Smooth muscle cell (in vitro differentiated cells): ENCODE measurements at regions not wholly inside any gene's neighbourhood (a gene's known extent, or its start where the extent isn't known, plus 50 kb on each side); places are given as distances from the start of the nearest gene placed in this dataset.

Experiments used
- DNase-seq: peaks from one replicate; lab custom pipeline; 2025; ENCODE audit not compliant: unreplicated experiment; lab: John Stamatoyannopoulos, UW
- H2AFZ ChIP-seq: fragments of 200-600 bp; sonication (generic); 2 replicates; pipeline ENCODE4 v1.6.0; 2016; ENCODE audit warnings: antibody characterized with exemption, low read depth, mild to moderate bottlenecking
- H3F3A ChIP-seq: fragments of 200-600 bp; sonication (generic); 2 replicates; pipeline ENCODE4 v1.6.0; 2017; ENCODE audit warnings: antibody characterized with exemption, low read depth
- H3K27ac ChIP-seq: fragments of 200-600 bp; sonication (generic); 2 replicates; pipeline ENCODE4 v1.5.1; 2016; ENCODE audit warnings: low read depth, mild to moderate bottlenecking
- H3K27me3 ChIP-seq: fragments of 200-600 bp; sonication (generic); 2 replicates; pipeline ENCODE4 v1.6.1; 2016; ENCODE audit warnings: low read depth, mild to moderate bottlenecking
- H3K36me3 ChIP-seq: fragments of 200-600 bp; sonication (generic); 2 replicates; pipeline ENCODE4 v1.5.1; 2016; ENCODE audit warnings: low read depth
- H3K4me1 ChIP-seq: fragments of 200-600 bp; sonication (generic); 2 replicates; pipeline ENCODE4 v1.5.1; 2016; ENCODE audit warnings: low read depth
- H3K4me2 ChIP-seq: fragments of 200-600 bp; sonication (generic); 2 replicates; pipeline ENCODE4 v1.6.0; 2016; ENCODE audit warnings: mild to moderate bottlenecking
- H3K4me3 ChIP-seq: fragments of 200-600 bp; sonication (generic); 2 replicates; pipeline ENCODE4 v1.5.1; 2016; ENCODE audit warnings: mild to moderate bottlenecking
- H3K79me2 ChIP-seq: fragments of 200-600 bp; sonication (generic); 2 replicates; pipeline ENCODE4 v1.6.0; 2016; ENCODE audit warnings: low read depth, mild to moderate bottlenecking
- H3K9ac ChIP-seq: fragments of 200-600 bp; sonication (generic); 2 replicates; pipeline ENCODE4 v1.6.0; 2016; ENCODE audit warnings: low read depth
- H3K9me3 ChIP-seq: fragments of 200-600 bp; sonication (generic); replicated peaks from 2 replicates; pipeline ENCODE4 v1.5.1; 2016; ENCODE audit warnings: low read depth
- H4K20me1 ChIP-seq: fragments of 200-600 bp; sonication (generic); 2 replicates; pipeline ENCODE4 v1.6.0; 2016; ENCODE audit warnings: low read depth
- CTCF ChIP-seq: fragments of 200-600 bp; sonication (generic); IDR thresholded peaks from 2 replicates; pipeline ENCODE4 v1.5.1; 2017; ENCODE audit warnings: borderline replicate concordance, mild to moderate bottlenecking, antibody characterized with exemption; ENCODE audit not compliant: insufficient read depth, poor library complexity, severe bottlenecking
- WGBS: methylation state at CpG from one replicate; pipeline ENCODE4 v1.1.7; 2016; ENCODE audit warnings: low lambda C conversion rate; 5-methylcytosine and 5-hydroxymethylcytosine counted together

- WGBS = 81% methylated on average over 7 of the region's 7 CpGs
- Histone ChIP-seq H4K20me1 (no peaks in the 10 kb centered on the region), H3K27me3 (peaks cover 4% of the 10 kb centered on the region), H3K9ac (no peak overlapping the region), H3K36me3 (no peaks in the 10 kb centered on the region), H3K27ac (no peak overlapping the region), H3K9me3 (no peaks in the 10 kb centered on the region), H3K79me2 (no peaks in the 10 kb centered on the region), H3F3A (no peaks in the 10 kb centered on the region), H3K4me3 (no peak overlapping the region), H2AFZ (no peak overlapping the region), H3K4me1 (no peaks in the 10 kb centered on the region), H3K4me2 (no peak overlapping the region)
- DNase-seq = no peak
- TF ChIP-seq CTCF = no peak
These were observed 673.4 kb upstream of the ARGLU1 start for GRCh38 chr13:107241381-107241780.

- no peak overlapping the region for H2AFZ ChIP-seq
- no peak overlapping the region for H3K4me2 ChIP-seq
- H3K9ac ChIP-seq = no peak overlapping the region
- H3K27me3 ChIP-seq = peaks cover 16% of the 10 kb centered on the region
- WGBS = 82% methylated on average over 8 of the region's 8 CpGs
- no peak for TF ChIP-seq CTCF
- no peaks in the 10 kb centered on the region for H3K4me1 ChIP-seq
- no peak for DNase-seq
- H3K9me3 ChIP-seq = no peaks in the 10 kb centered on the region
- no peak overlapping the region for H3K4me3 ChIP-seq
- no peaks in the 10 kb centered on the region for H4K20me1 ChIP-seq
- no peak overlapping the region for H3K27ac ChIP-seq
- H3K79me2 ChIP-seq = no peaks in the 10 kb centered on the region
- H3F3A ChIP-seq = no peaks in the 10 kb centered on the region
- no peaks in the 10 kb centered on the region for H3K36me3 ChIP-seq
These were observed 671.3 kb upstream of the ARGLU1 start for GRCh38 chr13:107239213-107239612.

- no peak for DNase-seq
- no peak for TF ChIP-seq CTCF
- WGBS = 83% methylated on average over 6 of the region's 6 CpGs
- H3K27ac ChIP-seq = no peak overlapping the region
- no peaks in the 10 kb centered on the region for H3K4me1 ChIP-seq
- no peaks in the 10 kb centered on the region for H3K79me2 ChIP-seq
- no peak overlapping the region for H2AFZ ChIP-seq
- H3F3A ChIP-seq = no peaks in the 10 kb centered on the region
- no peak overlapping the region for H3K9ac ChIP-seq
- peaks cover 16% of the 10 kb centered on the region for H3K27me3 ChIP-seq
- H3K4me2 ChIP-seq = no peak overlapping the region
- no peaks in the 10 kb centered on the region for H4K20me1 ChIP-seq
- no peaks in the 10 kb centered on the region for H3K9me3 ChIP-seq
- no peak overlapping the region for H3K4me3 ChIP-seq
- H3K36me3 ChIP-seq = no peaks in the 10 kb centered on the region
These were observed 670.5 kb upstream of the ARGLU1 start for GRCh38 chr13:107238262-107238981.
